Right ventricle myocardium inferior (tissue), 1 donor: ENCODE measurements at regions not wholly inside any gene's neighbourhood (a gene's known extent, or its start where the extent isn't known, plus 50 kb on each side); places are given as distances from the start of the nearest gene placed in this dataset.

Experiments used
- ATAC-seq: fragments of 200-7000 bp; cut with Tn5 transposase; one replicate; pipeline ENCODE4 v1.9.1; 2020; ENCODE audit warnings: mild to moderate bottlenecking, moderate library complexity
- DNase-seq: peaks from one replicate; pipeline ENCODE4 v3.0.0; 2021; ENCODE audit errors: missing footprints
- intact Hi-C: fragments of 100-400 bp; cut with DNase I; formaldehyde crosslinking; loops from one replicate; pipeline ENCODE4 v1.11.0; 2022
- donor health status: DM: no; HTN: yes; CAD: no; lungs with severe emphysema.

GRCh38 chr3:167188592-167188991 is 191.5 kb downstream of the ZBBX start:
- no peak for ATAC-seq
- intact Hi-C loops = no loop called here
- no peak for DNase-seq

GRCh38 chr3:167187221-167187620 is 192.9 kb downstream of the ZBBX start:
- no peak for DNase-seq
- no peak for ATAC-seq
- intact Hi-C loops = no loop called here

GRCh38 chr3:167184511-167184910 is 195.6 kb downstream of the ZBBX start:
- intact Hi-C loops = no loop called here
- ATAC-seq = no peak
- no peak for DNase-seq

- intact Hi-C loops = loop anchor here (5.0 kb wide), 1 partner anchor 175 kb away; no protein-coding TSS in a partner anchor
- DNase-seq (no peak), ATAC-seq (no peak)
Measured at GRCh38 chr3:167172377-167172776, 207.7 kb downstream of the ZBBX start.

GRCh38 chr3:167167491-167167890 is 212.6 kb downstream of the ZBBX start:
- ATAC-seq = no peak
- intact Hi-C loops = loop anchor here (5.0 kb wide), 1 partner anchor 140 kb away; no protein-coding TSS in a partner anchor
- no peak for DNase-seq

GRCh38 chr3:167166594-167167253 is 213.4 kb downstream of the ZBBX start:
- DNase-seq = peak; percentile 65
- ATAC-seq = peak; percentile 87
- intact Hi-C loops = loop anchor here (5.0 kb wide), 1 partner anchor 141 kb away; no protein-coding TSS in a partner anchor

- DNase-seq = no peak
- intact Hi-C loops = loop anchor here (5.0 kb wide), 1 partner anchor 141 kb away; no protein-coding TSS in a partner anchor
Measured at GRCh38 chr3:167166012-167166411, 214.1 kb downstream of the ZBBX start.

GRCh38 chr3:167163580-167163979 is 216.5 kb downstream of the ZBBX start:
- no peak for ATAC-seq
- intact Hi-C loops = no loop called here

More at GRCh38 chr3:167166012-167166411, 214.1 kb downstream of the ZBBX start:
- no peak for ATAC-seq

GRCh38 chr3:167162083-167162482 is 218.0 kb downstream of the ZBBX start:
- ATAC-seq = no peak
- intact Hi-C loops = no loop called here
- DNase-seq = no peak

More at GRCh38 chr3:167163580-167163979, 216.5 kb downstream of the ZBBX start:
- no peak for DNase-seq

- ATAC-seq (no peak), DNase-seq (no peak)
- intact Hi-C loops = no loop called here
Measured at GRCh38 chr3:167160781-167161180, 219.3 kb downstream of the ZBBX start.

- intact Hi-C loops = no loop called here
- ATAC-seq = no peak
Measured at GRCh38 chr3:167151636-167152035, 228.5 kb downstream of the ZBBX start.

GRCh38 chr3:167148136-167148535 is 232.0 kb downstream of the ZBBX start:
- no peak for ATAC-seq
- DNase-seq = no peak
- intact Hi-C loops = no loop called here

More at GRCh38 chr3:167151636-167152035, 228.5 kb downstream of the ZBBX start:
- no peak for DNase-seq

- DNase-seq = no peak
- intact Hi-C loops = no loop called here
- no peak for ATAC-seq
Measured at GRCh38 chr3:167146911-167147310, 233.2 kb downstream of the ZBBX start.

- no peak for DNase-seq
- intact Hi-C loops = no loop called here
- no peak for ATAC-seq
Measured at GRCh38 chr3:167125612-167126407, 254.3 kb downstream of the ZBBX start.

GRCh38 chr3:167120828-167121227 is 259.3 kb downstream of the ZBBX start:
- ATAC-seq (no peak), DNase-seq (no peak)

GRCh38 chr3:167116120-167116922 is 263.8 kb downstream of the ZBBX start:
- no peak for DNase-seq
- intact Hi-C loops = no loop called here
- no peak for ATAC-seq

More at GRCh38 chr3:167120828-167121227, 259.3 kb downstream of the ZBBX start:
- intact Hi-C loops = no loop called here

- intact Hi-C loops = no loop called here
- DNase-seq (no peak), ATAC-seq (no peak)
Measured at GRCh38 chr3:167115331-167115934, 264.7 kb downstream of the ZBBX start.

- DNase-seq = peak; percentile 62
- intact Hi-C loops = no loop called here
- ATAC-seq = no peak
Measured at GRCh38 chr3:167114619-167115018, 265.5 kb downstream of the ZBBX start.
